Astrocyte of the cerebellum (primary cell): ENCODE measurements at regions not wholly inside any gene's neighbourhood (a gene's known extent, or its start where the extent isn't known, plus 50 kb on each side); places are given as distances from the start of the nearest gene placed in this dataset.

Experiments used
- DNase-seq: peaks from one replicate; pipeline ENCODE4 v3.0.0-alpha.2; 2011; ENCODE audit warnings: low read depth
- H3K4me3 ChIP-seq: 2 replicates; pipeline ENCODE4 v1.5.1; 2011; ENCODE audit warnings: mild to moderate bottlenecking, low read depth, low read length, moderate library complexity
- CTCF ChIP-seq: IDR thresholded peaks from 2 replicates; pipeline ENCODE4 v1.5.1; 2012; ENCODE audit warnings: low read length, low read depth, moderate library complexity, mild to moderate bottlenecking; ENCODE audit errors: missing control alignments
- in situ Hi-C: cut with HindIII; loops from 2 replicates; pipeline ENCODE4 v1.10.0; 2017; ENCODE audit warnings: low sequenced_read_pairs

- no peak overlapping the region for H3K4me3 ChIP-seq
- TF ChIP-seq CTCF = no peak
- in situ Hi-C loops = no loop called here
- DNase-seq = peak; percentile 63
Measured at GRCh38 chr10:29105516-29106215, 183.2 kb upstream of the LYZL1 start.

GRCh38 chr10:29106287-29106686 lies 182.6 kb upstream of the LYZL1 start:
- in situ Hi-C loops = no loop called here
- TF ChIP-seq CTCF = no peak
- no peak for DNase-seq

GRCh38 chr10:29107866-29108498 lies 180.9 kb upstream of the LYZL1 start:
- no peak overlapping the region for H3K4me3 ChIP-seq
- no peak for DNase-seq
- in situ Hi-C loops = no loop called here
- TF ChIP-seq CTCF = no peak

More at GRCh38 chr10:29106287-29106686, 182.6 kb upstream of the LYZL1 start:
- no peak overlapping the region for H3K4me3 ChIP-seq

- no peak for DNase-seq
- in situ Hi-C loops = no loop called here
- no peak for TF ChIP-seq CTCF
- no peak overlapping the region for H3K4me3 ChIP-seq
Measured at GRCh38 chr10:29109707-29110571, 178.9 kb upstream of the LYZL1 start.

- no peak overlapping the region for H3K4me3 ChIP-seq
- in situ Hi-C loops = no loop called here
- DNase-seq = no peak
- no peak for TF ChIP-seq CTCF
Measured at GRCh38 chr10:29112827-29113615, 175.8 kb upstream of the LYZL1 start.

GRCh38 chr10:29113616-29113945 lies 175.3 kb upstream of the LYZL1 start:
- TF ChIP-seq CTCF = no peak
- DNase-seq = no peak
- in situ Hi-C loops = no loop called here
- H3K4me3 ChIP-seq = no peak overlapping the region
